A549 (cell line): ENCODE measurements at regions not wholly inside any gene's neighbourhood (a gene's known extent, or its start where the extent isn't known, plus 50 kb on each side); places are given as distances from the start of the nearest gene placed in this dataset.
A peak's percentile ranks its signal among the peaks of the same experiment; 100 is the strongest.

Experiments used
- ATAC-seq, 2 experiments: fragments of 200-7000 bp in 1 of 2; fragments of >200 bp in 1 of 2; cut with Nextera tagmentation in 1 of 2; cut with Tn5 transposase in 1 of 2; 3 replicates each; pipeline versions ENCODE4 v1.8.0 to v1.9.1; 2018 to 2020; ENCODE audit warnings: mild to moderate bottlenecking in 1 of 2, moderate library complexity in 1 of 2
- CTCF ChIA-PET: fragments of 300-600 bp; sonication (Branson Sonifier 250); formaldehyde crosslinking; extraction: SDS; loops from one replicate; lab custom pipeline; 2021; ENCODE audit warnings: antibody characterized with exemption, inconsistent platforms; lab: Yijun Ruan, JAX
- POLR2A ChIA-PET: fragments of 350-600 bp; formaldehyde crosslinking; extraction: SDS; loops from one replicate; lab custom pipeline; 2021; ENCODE audit warnings: antibody characterized with exemption, inconsistent platforms; lab: Yijun Ruan, JAX
- DNase-seq, 2 experiments: peaks; one replicate each; pipeline versions ENCODE4 v3.0.0 to v3.0.0-alpha.2; 2011 to 2016; ENCODE audit warnings: low read depth in 1 of 2, low spot score in 1 of 2
- FAIRE-seq: peaks from 2 replicates; lab custom pipeline; 2011; peaks lifted over from hg19 to GRCh38; lab: Jason Lieb, UNC
- H3K27ac ChIP-seq, 2 experiments: fragments of >200 bp; sonication (Bioruptor Twin); formaldehyde crosslinking; 3 replicates each; pipeline ENCODE4 v1.5.1; 2016 to 2017
- H3K4me1 ChIP-seq: fragments of >200 bp; sonication (Bioruptor Twin); formaldehyde crosslinking; 3 replicates; pipeline ENCODE4 v1.6.1; 2016
- H3K4me2 ChIP-seq: fragments of >200 bp; sonication (Bioruptor Twin); formaldehyde crosslinking; 3 replicates; pipeline ENCODE4 v1.6.1; 2016
- H3K4me3 ChIP-seq: fragments of >200 bp; sonication (Bioruptor Twin); formaldehyde crosslinking; 3 replicates; pipeline ENCODE4 v1.5.1; 2016
- H3K9me3 ChIP-seq: fragments of >200 bp; sonication (Bioruptor Twin); formaldehyde crosslinking; 3 replicates; pipeline ENCODE4 v1.6.1; 2016
- ATOH8 ChIP-seq: fragments of 250-450 bp; sonication (Bioruptor Pico); IDR thresholded peaks from 2 replicates; pipeline ENCODE4 v1.5.0; 2020; ENCODE audit warnings: low read depth, mild to moderate bottlenecking, moderate library complexity
- CEBPB ChIP-seq, 2 experiments: fragments of >200 bp in 1 of 2; sonication (Bioruptor Twin) in 1 of 2; formaldehyde crosslinking in 1 of 2; IDR thresholded peaks; 2 replicates each; pipeline ENCODE4 v1.6.1; 2012 to 2016
- CTCF ChIP-seq: fragments of >200 bp; sonication (Bioruptor Twin); formaldehyde crosslinking; IDR thresholded peaks from 3 replicates; pipeline ENCODE4 v1.5.1; 2016
- EHMT2 ChIP-seq: fragments of 200-600 bp; sonication (generic); IDR thresholded peaks from 2 replicates; pipeline ENCODE4 v1.6.1; 2016; ENCODE audit warnings: antibody characterized with exemption, low read depth, mild to moderate bottlenecking, moderate library complexity
- EP300 ChIP-seq, 2 experiments: fragments of >200 bp; sonication (Bioruptor Twin); formaldehyde crosslinking; IDR thresholded peaks; 2 replicates in 1 of 2; 3 replicates in 1 of 2; pipeline ENCODE4 v1.6.1; 2016 to 2017
- FOSB ChIP-seq: fragments of 250-450 bp; sonication (Bioruptor Pico); IDR thresholded peaks from 2 replicates; pipeline ENCODE4 v1.5.0; 2020; ENCODE audit warnings: mild to moderate bottlenecking, moderate library complexity
- FOXS1 ChIP-seq: fragments of 250-450 bp; sonication (Bioruptor Pico); IDR thresholded peaks from 2 replicates; pipeline ENCODE4 v1.5.0; 2020; ENCODE audit warnings: mild to moderate bottlenecking, moderate library complexity
- GATA3 ChIP-seq: IDR thresholded peaks from 2 replicates; pipeline ENCODE4 v1.6.1; 2012; ENCODE audit warnings: borderline replicate concordance
- HES2 ChIP-seq: fragments of >200 bp; sonication (Bioruptor Twin); formaldehyde crosslinking; IDR thresholded peaks from 2 replicates; pipeline ENCODE4 v1.6.1; 2016
- HEYL ChIP-seq: fragments of 250-450 bp; sonication (Bioruptor Pico); IDR thresholded peaks from 2 replicates; pipeline ENCODE4 v1.8.0; 2021; ENCODE audit warnings: mild to moderate bottlenecking, moderate library complexity
- HOXA7 ChIP-seq: fragments of 250-450 bp; sonication (Bioruptor Pico); IDR thresholded peaks from 2 replicates; pipeline ENCODE4 v1.5.0; 2020; ENCODE audit warnings: mild to moderate bottlenecking, moderate library complexity
- HOXB13 ChIP-seq: fragments of 250-450 bp; sonication (Bioruptor Pico); IDR thresholded peaks from 2 replicates; pipeline ENCODE4 v1.5.0; 2020; ENCODE audit warnings: low read depth, mild to moderate bottlenecking, moderate library complexity
- HOXB5 ChIP-seq: fragments of 250-450 bp; sonication (Bioruptor Pico); IDR thresholded peaks from 2 replicates; pipeline ENCODE4 v1.5.0; 2020; ENCODE audit warnings: mild to moderate bottlenecking, moderate library complexity
- JUN ChIP-seq, 2 experiments: fragments of >200 bp; sonication (Bioruptor Twin); formaldehyde crosslinking; IDR thresholded peaks; 2 replicates in 1 of 2; 3 replicates in 1 of 2; pipeline ENCODE4 v1.6.1; 2016 to 2017
- JUNB ChIP-seq: fragments of >200 bp; sonication (Bioruptor Twin); formaldehyde crosslinking; IDR thresholded peaks from 2 replicates; pipeline ENCODE4 v1.6.1; 2016
- KDM1A ChIP-seq: fragments of 200-600 bp; sonication (generic); IDR thresholded peaks from 2 replicates; pipeline ENCODE4 v1.6.1; 2016; ENCODE audit warnings: low read depth, mild to moderate bottlenecking
- KDM5A ChIP-seq: fragments of 200-600 bp; sonication (generic); IDR thresholded peaks from 2 replicates; pipeline ENCODE4 v1.6.1; 2016; ENCODE audit warnings: antibody characterized with exemption, mild to moderate bottlenecking
- NPAS2 ChIP-seq: fragments of 250-450 bp; sonication (Bioruptor Pico); IDR thresholded peaks from 2 replicates; pipeline ENCODE4 v1.8.0; 2022; ENCODE audit warnings: mild to moderate bottlenecking, moderate library complexity, borderline replicate concordance
- NR3C1 ChIP-seq: fragments of >200 bp; sonication (Bioruptor Twin); formaldehyde crosslinking; IDR thresholded peaks from 3 replicates; pipeline ENCODE4 v1.6.1; 2017
- PBX3 ChIP-seq: IDR thresholded peaks from 2 replicates; pipeline ENCODE4 v1.6.1; 2012
- POLR2A ChIP-seq: IDR thresholded peaks from 2 replicates; pipeline ENCODE4 v1.6.1; 2012; ENCODE audit warnings: mild to moderate bottlenecking, low read length
- RARB ChIP-seq: fragments of 250-450 bp; sonication (Bioruptor Pico); IDR thresholded peaks from 2 replicates; pipeline ENCODE4 v1.8.0; 2021; ENCODE audit warnings: mild to moderate bottlenecking, moderate library complexity
- RCOR1 ChIP-seq: fragments of 150-350 bp; IDR thresholded peaks from 2 replicates; pipeline ENCODE4 v1.6.1; 2014; ENCODE audit warnings: antibody characterized with exemption, low read length, low read depth
- TP53 ChIP-seq: fragments of 250-450 bp; sonication (Bioruptor Pico); IDR thresholded peaks from 2 replicates; pipeline ENCODE4 v1.5.0; 2021; ENCODE audit warnings: mild to moderate bottlenecking, moderate library complexity
- USF2 ChIP-seq: fragments of 450-650 bp; IDR thresholded peaks from 2 replicates; pipeline ENCODE4 v1.6.1; 2014; ENCODE audit warnings: antibody characterized with exemption
- ZC3H11A ChIP-seq: fragments of 450-650 bp; IDR thresholded peaks from 2 replicates; pipeline ENCODE4 v1.6.1; 2014; ENCODE audit warnings: antibody characterized with exemption, mild to moderate bottlenecking
- ZFP36 ChIP-seq: fragments of 450-650 bp; IDR thresholded peaks from 2 replicates; pipeline ENCODE4 v1.6.1; 2014; ENCODE audit warnings: borderline replicate concordance; ENCODE audit not compliant: partially characterized antibody
- ZSCAN20 ChIP-seq: fragments of 250-450 bp; sonication (Bioruptor Pico); IDR thresholded peaks from 2 replicates; pipeline ENCODE4 v1.8.0; 2022; ENCODE audit warnings: mild to moderate bottlenecking, moderate library complexity
- WGBS: methylation state at CpG from one replicate; pipeline ENCODE4 v1.1.6; 2017; ENCODE audit errors: missing lambda C conversion rate; 5-methylcytosine and 5-hydroxymethylcytosine counted together

- 0 out of 3 replicates have a peak, but pooled peaks cover 7% of the 10 kb centered on the region for H3K9me3 ChIP-seq
- no peak overlapping the region for H3K4me3 ChIP-seq
- CTCF ChIA-PET, result interaction anchor here (1.1 to 5.6 kb wide), 5 partner anchors 9 to 52 kb away, joined by 3 to 24 read pairs (median 4); no protein-coding TSS in a partner anchor
- peak in 1 of 2 experiments; percentile 48; a peak in 3 of 6 replicates for ATAC-seq
- DNase-seq, result no peak
- H3K4me2 ChIP-seq, result no peak overlapping the region
- 75% methylated on average over 7 of the region's 7 CpGs for WGBS
- peaks cover 12% of the 10 kb centered on the region; the same call in 1 of the 3 replicates for H3K4me1 ChIP-seq
- POLR2A ChIA-PET, result no interaction called here
- no peak for FAIRE-seq
- TF ChIP-seq KDM1A (no peak), FOSB (CRISPR knock-in tag) (no peak), PBX3 (no peak), HOXA7 (CRISPR knock-in tag) (no peak), HOXB5 (CRISPR knock-in tag) (no peak), JUNB (no peak), KDM5A (no peak), CEBPB (IDR thresholded peaks at IDR 0.05) (no peak), ZC3H11A (no peak), HOXB13 (CRISPR knock-in tag) (no peak), USF2 (no peak)
- H3K27ac ChIP-seq, result peak overlapping the region in 1 of 2 experiments; percentile 31; a peak in 2 of 6 replicates
Measured at GRCh38 chr15:67010898-67011616, 54.3 kb upstream of the SMAD3 start.

- no peak for ATAC-seq
- ChIA-PET CTCF (interaction anchor here (1.1 to 5.6 kb wide), 4 partner anchors 11 to 53 kb away, joined by 3 to 24 read pairs (median 4); no protein-coding TSS in a partner anchor), POLR2A (no interaction called here)
- Histone ChIP-seq H3K9me3 (0 out of 3 replicates have a peak, but pooled peaks cover 7% of the 10 kb centered on the region), H3K4me3 (no peak overlapping the region), H3K4me1 (peaks cover 12% of the 10 kb centered on the region; the same call in 1 of the 3 replicates), H3K27ac (0 out of 6 replicates have a peak overlapping the region, but pooled peaks of 1 of the 2 experiments have one; percentile 5), H3K4me2 (no peak overlapping the region)
- TF ChIP-seq RCOR1, result no peak
- no peak for TF ChIP-seq EHMT2
- no peak for TF ChIP-seq RARB (CRISPR knock-in tag)
- no peak for TF ChIP-seq ZSCAN20 (CRISPR knock-in tag)
- TF ChIP-seq CTCF, result no peak
- no peak for DNase-seq
- WGBS, result 88% methylated on average over 6 of the region's 6 CpGs
- FAIRE-seq, result no peak
Measured at GRCh38 chr15:67011617-67012005, 53.8 kb upstream of the SMAD3 start.

- no peak for DNase-seq
- H3K27ac ChIP-seq, result no peak overlapping the region
Measured at GRCh38 chr15:67013696-67014095, 51.7 kb upstream of the SMAD3 start.

More at GRCh38 chr15:67013696-67014095, 51.7 kb upstream of the SMAD3 start:
- ChIA-PET CTCF (interaction anchor here (0.7 to 5.6 kb wide), 3 partner anchors 9 to 36 kb away, joined by 3 to 24 read pairs (median 4); no protein-coding TSS in a partner anchor), POLR2A (no interaction called here)
- WGBS, result 90% methylated on average over 11 of the region's 11 CpGs
- H3K4me2 ChIP-seq, result no peak overlapping the region
- TF ChIP-seq TP53 (CRISPR knock-in tag), result no peak
- no peak for TF ChIP-seq EP300 (IDR thresholded peaks at IDR 0.05)
- TF ChIP-seq ATOH8 (CRISPR knock-in tag), result no peak
- no peak for TF ChIP-seq NR3C1
- TF ChIP-seq NPAS2 (CRISPR knock-in tag), result no peak
- no peak for TF ChIP-seq HEYL
- no peak for TF ChIP-seq RCOR1
- no peak for TF ChIP-seq ZFP36
- TF ChIP-seq HOXA7 (CRISPR knock-in tag), result no peak
- no peak for TF ChIP-seq HES2
- TF ChIP-seq FOXS1, result no peak
- TF ChIP-seq GATA3, result no peak
- TF ChIP-seq HOXB13 (CRISPR knock-in tag), result no peak
- TF ChIP-seq POLR2A, result no peak
- TF ChIP-seq JUN (IDR thresholded peaks at IDR 0.05), result no peak
- ATAC-seq, result no peak
- no peak overlapping the region for H3K4me3 ChIP-seq
- peaks cover 12% of the 10 kb centered on the region; the same call in 1 of the 3 replicates for H3K4me1 ChIP-seq
- 0 out of 3 replicates have a peak, but pooled peaks cover 7% of the 10 kb centered on the region for H3K9me3 ChIP-seq
- FAIRE-seq, result no peak
